22Rv1 (cell line): ENCODE measurements at regions not wholly inside any gene's neighbourhood (a gene's known extent, or its start where the extent isn't known, plus 50 kb on each side); places are given as distances from the start of the nearest gene placed in this dataset.

Source experiments
- ZFX ChIP-seq: fragments of 450-650 bp; IDR thresholded peaks from 2 replicates; pipeline ENCODE4 v1.6.1; 2017; ENCODE audit warnings: antibody characterized with exemption, borderline replicate concordance
- TF ChIP-seq, protein P1 (sequence below): fragments of 450-650 bp; IDR thresholded peaks from 2 replicates; pipeline ENCODE4 v1.5.1; 2017; ENCODE audit warnings: mild to moderate bottlenecking

DNA sequence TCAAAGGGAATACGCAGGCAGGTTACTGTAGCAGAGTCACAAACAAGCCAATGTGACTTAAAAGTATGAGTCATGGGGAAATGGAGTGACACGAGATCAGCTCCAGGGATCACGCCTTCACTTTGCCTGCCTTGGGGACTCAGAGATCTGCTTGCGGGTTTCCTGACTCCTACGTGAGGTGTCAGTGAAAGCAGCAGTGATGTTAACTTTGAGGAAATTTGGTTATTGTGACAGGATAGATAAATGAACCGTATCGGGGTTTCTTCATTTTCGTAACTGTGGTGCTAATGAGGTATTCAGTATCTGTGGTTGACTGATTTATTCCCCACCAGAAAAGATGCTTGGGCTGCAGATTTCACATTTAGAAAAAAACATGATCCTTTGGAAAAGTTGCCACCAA lies 383.3 kb upstream of the ZFP42 start:
- TF ChIP-seq, protein P1, sequence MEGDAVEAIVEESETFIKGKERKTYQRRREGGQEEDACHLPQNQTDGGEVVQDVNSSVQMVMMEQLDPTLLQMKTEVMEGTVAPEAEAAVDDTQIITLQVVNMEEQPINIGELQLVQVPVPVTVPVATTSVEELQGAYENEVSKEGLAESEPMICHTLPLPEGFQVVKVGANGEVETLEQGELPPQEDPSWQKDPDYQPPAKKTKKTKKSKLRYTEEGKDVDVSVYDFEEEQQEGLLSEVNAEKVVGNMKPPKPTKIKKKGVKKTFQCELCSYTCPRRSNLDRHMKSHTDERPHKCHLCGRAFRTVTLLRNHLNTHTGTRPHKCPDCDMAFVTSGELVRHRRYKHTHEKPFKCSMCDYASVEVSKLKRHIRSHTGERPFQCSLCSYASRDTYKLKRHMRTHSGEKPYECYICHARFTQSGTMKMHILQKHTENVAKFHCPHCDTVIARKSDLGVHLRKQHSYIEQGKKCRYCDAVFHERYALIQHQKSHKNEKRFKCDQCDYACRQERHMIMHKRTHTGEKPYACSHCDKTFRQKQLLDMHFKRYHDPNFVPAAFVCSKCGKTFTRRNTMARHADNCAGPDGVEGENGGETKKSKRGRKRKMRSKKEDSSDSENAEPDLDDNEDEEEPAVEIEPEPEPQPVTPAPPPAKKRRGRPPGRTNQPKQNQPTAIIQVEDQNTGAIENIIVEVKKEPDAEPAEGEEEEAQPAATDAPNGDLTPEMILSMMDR, result no peak
- TF ChIP-seq ZFX, result no peak
